Left renal pelvis (tissue), 4 donors: ENCODE measurements at regions not wholly inside any gene's neighbourhood (a gene's known extent, or its start where the extent isn't known, plus 50 kb on each side); places are given as distances from the start of the nearest gene placed in this dataset.

ENCODE experiments used
- DNase-seq, 4 donors: peaks; one replicate each; pipeline ENCODE4 v3.0.0-alpha.2; 2013; ENCODE audit warnings: low read depth in 4 of 4, low spot score in 3 of 4

DNA sequence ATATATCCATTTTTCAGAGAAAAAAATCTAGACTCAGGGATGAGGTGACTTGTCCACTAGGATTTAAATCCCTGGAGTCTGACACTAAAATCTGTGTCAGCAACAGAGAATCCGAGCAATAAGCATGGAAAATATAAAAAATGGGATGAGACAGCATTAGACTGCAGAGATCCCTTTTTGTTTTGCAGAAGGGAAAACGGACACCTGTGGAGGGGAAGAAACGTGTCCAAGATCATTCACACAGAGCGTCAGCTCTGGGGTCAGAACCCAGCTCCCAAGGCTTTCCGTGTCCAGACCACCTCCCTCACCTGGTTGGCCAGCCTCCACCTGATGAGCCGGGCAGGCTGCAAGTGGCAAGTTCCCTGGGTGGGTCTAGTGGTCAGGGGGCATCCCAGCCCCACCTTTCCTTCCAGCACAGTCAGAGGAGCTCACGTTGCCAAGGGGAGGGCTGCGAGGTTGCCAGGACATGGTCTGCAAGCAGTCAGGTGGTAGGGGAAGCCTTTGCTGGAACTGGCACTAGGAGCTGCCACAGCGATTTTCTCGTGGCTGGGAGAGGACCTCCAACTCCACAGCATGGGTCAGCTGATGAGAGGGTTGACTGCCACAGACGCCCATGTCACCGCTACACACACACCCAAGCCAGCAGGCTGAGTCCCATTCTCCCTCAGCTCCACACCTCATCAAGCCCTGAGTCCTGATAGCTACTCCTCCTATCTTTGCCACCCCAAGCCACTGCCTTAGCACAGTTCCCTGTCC lies 65.9 kb upstream of the CPLX2 start:
- DNase-seq, result no peak

DNA sequence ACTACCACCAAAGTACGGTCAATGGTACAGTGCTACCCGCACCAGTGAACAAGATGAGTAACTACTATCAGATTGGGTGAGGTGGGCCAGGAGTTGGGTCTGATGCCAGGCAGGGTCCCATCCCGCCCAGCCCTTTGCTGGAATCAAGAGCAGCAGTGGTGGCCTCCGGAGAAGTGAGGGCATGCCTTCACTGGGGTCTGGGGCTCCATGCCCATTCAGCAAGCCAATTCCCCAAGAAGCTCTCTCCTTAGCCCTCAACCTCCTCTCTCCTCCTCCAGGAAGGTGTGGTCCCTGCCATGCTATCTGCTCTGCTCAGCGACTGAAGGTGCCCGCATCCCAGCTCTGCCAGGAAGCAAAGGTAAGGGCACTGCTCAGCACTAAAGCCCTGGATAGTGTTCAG lies 62.7 kb upstream of the CPLX2 start:
- no peak for DNase-seq

DNA sequence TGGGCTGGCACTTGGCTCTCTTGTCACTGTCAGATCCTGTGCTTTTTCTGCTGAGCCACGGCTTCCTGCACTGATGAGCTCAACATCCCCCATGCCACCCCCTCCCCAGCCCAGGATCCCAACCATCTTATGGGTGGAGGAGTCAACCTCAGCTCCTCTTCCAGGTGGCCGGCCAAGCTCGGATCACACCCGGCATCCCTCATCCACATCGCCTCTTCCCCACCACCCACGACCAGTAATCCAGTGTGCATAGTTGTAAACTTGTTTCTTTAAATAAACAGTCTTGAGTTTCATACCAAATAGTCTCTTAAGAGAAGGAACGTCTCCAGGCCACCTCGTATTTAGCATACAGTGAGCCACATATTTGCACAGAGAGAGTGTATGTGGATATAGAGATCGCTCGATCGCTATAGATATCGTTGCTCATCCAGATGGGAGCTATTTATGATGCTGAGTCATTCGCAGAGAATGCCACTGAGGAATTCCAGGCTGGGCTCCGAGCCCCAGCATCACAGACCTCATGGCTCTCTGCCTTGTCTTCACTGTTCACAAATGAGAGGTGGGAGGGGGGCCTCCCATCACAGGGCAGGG lies 61.8 kb upstream of the CPLX2 start:
- no peak for DNase-seq

DNA sequence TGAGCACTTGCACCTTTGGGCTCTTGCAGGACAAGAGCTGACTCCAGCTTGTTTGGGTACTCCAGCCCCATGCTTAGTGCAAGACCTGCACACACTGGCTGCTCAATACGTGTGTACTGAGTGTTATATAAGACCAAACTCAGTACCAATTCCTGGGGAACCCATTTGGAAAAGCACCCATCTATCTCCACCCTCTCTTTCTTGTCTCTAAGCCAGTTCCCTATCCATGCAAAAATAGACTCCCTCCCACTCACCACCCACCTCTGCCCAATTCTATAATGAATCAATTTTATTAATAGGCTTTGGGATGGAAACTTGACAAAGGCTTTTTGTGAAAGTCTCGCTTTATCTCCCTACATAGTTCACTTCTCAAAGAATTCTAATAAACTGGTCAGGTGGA lies 60.9 kb upstream of the CPLX2 start:
- DNase-seq, result no peak

DNA sequence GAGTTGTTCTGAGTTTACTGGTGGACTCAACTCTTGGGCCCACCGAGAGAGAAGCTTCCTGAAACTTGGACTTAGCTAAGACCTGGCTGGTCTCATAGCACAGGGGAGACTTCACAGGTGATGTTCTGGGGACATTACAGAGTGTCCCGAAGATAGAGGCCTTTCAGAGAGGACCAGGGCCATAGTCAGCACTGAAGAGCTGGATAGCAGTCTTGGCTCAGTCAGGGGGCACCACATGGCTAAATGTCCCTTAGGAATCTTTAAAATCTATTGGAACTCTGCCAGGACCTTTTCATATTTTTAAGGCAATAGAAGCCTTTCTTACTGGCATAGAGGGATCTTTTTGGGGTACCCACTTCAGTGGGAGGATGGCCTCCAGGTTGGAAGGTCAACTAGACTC lies 59.8 kb upstream of the CPLX2 start:
- no peak for DNase-seq

DNA sequence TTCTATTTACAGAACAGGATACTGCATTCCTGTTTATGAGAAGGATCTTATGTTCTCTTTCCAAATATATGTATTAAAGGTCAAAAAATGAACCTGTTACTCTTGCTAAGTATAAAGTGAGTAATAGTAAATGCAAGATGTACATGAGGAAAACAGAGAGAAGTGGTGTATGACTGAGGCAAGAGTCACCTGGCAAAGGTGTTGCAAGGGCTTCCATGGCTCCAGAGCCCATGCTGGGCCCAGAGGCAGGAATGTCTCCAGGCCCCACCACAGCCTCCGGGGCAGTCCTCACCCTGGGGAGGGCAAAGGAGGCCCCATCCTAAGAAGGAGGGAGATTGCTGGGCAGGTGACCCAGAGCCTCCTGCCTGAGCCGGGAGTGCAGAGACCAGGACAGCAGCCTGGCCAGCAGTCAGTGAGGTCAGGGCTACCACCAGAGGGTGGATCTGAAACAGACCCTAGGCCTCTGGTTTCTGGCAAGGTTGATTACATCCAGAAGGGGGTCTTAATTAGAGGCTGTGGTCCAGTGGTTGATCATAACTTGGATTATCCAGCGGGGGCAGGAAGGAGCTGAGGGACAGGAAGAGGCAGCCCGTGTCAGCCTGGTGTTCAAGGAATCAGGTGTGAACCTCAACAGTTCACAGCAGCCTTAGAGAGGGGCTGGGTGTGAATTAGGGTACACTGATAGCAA lies 57.3 kb upstream of the CPLX2 start:
- no peak for DNase-seq

DNA sequence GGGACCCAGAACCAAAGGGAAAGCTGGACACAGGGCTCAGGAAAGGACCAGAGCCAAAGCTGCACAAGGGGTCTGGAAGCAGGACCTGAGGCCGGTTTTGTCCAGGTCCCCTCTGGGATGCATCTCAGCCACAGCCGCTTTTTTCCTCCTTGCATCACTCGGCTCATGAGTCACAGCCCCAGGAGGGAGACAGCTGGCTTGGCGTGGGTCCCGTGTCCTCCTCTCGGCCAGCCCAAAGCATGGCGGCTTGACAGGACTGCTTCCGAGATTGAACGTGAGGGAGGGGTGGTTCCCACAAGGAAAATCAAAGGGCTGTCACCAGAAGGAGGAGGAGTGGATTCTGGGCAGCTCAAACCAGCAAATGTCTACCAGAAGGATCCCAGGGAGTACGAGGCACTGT lies 56.7 kb upstream of the CPLX2 start:
- DNase-seq, result no peak

DNA sequence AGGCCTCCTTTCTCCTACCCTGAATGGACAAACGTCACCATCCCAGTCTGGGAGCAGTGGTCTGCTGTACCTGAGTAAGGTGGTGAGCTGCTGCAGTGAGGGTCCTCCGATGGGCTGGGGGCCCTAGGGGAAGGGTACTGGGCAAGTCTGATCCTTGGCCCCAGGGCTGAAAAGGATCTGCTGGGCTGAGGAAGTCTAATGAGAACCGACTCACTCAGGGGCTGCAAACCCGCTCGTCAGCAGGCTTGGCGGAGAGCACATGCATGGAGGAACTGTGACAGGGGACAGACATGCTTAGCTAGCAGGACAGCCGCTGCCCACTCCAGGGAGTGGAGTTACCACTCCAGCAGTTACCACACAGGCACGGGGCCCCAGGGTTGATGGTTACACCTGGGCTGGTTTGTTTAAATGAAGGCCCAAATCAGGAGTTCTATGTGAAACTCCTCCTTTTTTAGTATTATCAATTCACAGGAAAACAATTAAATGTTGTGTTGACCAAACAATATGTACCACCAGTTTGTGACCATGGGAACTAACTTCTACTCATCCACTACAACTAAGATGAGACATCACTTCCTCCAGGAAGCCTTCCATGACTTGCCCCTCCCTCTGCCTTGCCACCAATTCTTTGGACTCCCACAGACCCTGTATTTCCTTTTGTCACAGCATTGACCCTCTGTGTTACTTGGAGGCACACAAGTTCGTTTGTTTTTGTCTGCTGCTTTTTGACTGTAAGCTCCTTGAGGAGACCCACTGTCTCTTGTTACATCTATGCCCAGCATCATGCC lies 56.1 kb upstream of the CPLX2 start:
- DNase-seq, result no peak

DNA sequence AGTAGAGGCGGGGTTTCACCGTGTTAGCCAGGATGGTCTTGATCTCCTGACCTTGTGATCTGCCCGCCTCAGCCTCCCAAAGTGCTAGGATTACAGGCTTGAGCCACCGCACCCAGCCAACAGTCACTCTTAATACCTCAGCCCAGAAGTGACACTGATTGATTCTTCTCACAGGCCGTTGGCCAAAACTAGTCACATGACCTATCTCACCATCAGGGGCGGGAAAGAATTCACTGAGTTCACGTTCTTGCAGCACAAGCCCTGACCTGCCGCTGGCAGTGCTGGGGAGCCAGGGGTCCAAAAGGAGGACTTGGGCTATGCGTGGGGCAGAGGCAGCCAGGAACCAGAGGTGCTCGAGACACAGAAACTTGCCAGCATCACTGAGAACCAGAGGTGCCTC lies 55.0 kb upstream of the CPLX2 start:
- DNase-seq, result no peak

DNA sequence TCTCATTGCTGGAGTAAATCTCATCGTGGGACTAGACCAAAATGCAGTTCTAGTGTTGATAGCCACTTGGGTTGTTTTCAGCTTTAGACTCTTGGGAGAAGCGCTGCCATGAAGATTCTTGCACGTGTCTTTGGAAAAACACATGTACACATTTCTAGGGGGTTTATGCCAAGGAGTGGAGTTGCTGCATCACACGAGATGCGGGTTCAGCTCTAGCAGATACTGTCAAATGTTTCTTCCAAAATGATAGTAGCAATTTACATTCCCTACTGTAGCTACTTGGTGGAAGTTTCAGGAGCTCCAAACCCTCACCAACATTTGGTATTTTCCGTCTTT lies 52.3 kb upstream of the CPLX2 start:
- no peak for DNase-seq

DNA sequence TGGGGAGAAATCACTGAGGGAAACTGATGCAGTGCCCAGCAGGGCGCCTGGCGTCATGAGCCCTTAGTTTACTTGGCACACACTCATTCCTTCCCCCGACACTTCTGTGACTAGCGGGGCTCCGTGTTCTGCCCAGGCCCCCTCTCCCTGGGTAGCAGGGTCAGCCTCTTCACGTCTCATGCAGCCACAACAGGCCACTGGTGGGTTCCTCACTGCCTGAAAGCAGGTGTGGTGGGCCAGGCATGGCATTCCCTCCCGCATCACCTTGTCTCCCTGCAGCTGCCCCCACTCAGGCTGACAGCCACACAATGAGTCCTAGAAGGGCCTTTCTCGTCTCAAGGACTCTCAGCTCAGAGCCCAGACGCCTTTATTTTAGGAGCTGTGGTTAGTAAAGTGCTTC lies 51.1 kb upstream of the CPLX2 start:
- DNase-seq, result no peak
